ENCODE measurements at regions not wholly inside any gene's neighbourhood (a gene's known extent, or its start where the extent isn't known, plus 50 kb on each side); places are given as distances from the start of the nearest gene placed in this dataset.
A peak's percentile ranks its signal among the peaks of the same experiment; 100 is the strongest.

DNA sequence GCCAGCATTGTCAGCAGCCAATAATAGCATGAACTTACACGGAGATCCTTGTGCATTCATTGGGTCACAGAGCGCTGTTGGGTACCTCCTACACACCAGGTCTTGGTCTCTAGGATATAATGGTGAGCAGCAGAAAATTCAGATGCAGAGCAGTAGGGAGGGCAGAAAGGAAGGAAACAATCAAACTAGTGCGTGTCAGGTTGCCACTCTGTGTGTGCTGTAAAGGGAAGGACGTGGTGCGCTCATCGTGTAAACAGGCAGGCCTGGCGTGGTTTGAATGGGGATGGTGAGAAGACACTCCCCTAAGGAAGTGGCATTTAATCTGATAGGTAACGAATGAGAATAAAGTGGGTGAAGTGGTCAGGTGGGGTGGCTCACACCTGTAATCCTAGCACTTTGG is 336.4 kb downstream of the CDH26 start:
- TF ChIP-seq, protein P1, sequence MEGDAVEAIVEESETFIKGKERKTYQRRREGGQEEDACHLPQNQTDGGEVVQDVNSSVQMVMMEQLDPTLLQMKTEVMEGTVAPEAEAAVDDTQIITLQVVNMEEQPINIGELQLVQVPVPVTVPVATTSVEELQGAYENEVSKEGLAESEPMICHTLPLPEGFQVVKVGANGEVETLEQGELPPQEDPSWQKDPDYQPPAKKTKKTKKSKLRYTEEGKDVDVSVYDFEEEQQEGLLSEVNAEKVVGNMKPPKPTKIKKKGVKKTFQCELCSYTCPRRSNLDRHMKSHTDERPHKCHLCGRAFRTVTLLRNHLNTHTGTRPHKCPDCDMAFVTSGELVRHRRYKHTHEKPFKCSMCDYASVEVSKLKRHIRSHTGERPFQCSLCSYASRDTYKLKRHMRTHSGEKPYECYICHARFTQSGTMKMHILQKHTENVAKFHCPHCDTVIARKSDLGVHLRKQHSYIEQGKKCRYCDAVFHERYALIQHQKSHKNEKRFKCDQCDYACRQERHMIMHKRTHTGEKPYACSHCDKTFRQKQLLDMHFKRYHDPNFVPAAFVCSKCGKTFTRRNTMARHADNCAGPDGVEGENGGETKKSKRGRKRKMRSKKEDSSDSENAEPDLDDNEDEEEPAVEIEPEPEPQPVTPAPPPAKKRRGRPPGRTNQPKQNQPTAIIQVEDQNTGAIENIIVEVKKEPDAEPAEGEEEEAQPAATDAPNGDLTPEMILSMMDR (conservative IDR thresholded peaks at IDR 0.05), result no peak
- TF ChIP-seq ZFX (IDR thresholded peaks at IDR 0.05), result no peak
- H3K27ac ChIP-seq, result no peak overlapping the region

DNA sequence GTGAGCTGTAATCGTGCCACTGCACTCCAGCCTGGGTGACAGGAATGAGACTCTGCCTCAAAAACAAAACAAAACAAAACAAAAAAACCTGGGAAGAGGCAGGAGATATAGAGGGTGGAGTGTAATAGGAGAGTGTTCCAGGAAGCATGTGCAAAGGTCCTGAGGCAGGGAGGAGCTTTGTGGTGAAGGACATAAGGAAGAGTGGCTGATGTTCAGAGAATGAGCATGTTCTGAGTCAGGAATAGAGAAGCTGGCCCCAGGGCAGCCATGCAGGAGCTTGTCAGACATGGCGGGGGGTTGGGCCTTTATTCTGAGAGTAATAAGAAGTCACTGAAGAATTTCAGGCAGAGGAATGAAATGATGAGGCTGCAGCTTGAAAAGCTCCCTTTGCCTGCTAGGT is 337.0 kb downstream of the CDH26 start:
- TF ChIP-seq, protein P1 (conservative IDR thresholded peaks at IDR 0.05), result no peak
- TF ChIP-seq ZFX (IDR thresholded peaks at IDR 0.05), result no peak
- no peak overlapping the region for H3K27ac ChIP-seq

DNA sequence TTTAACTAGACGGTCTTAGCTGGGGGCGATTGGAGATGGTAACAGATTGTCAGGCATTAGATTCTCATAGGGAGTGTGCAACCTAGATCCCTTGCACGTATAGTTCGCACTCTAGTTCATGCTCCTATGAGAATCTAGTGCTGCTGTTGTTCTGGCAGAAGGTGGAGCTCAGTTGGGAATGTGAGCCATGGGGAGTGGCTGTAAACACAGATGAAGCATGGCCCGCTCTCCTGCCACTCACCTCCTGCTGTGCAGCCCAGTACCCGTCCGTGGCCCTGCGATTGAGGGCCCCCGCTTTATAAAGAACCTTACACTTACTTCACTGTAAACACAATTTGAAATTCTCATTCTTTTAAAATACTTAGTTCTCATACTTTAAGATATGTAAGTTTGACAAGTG is 339.4 kb downstream of the CDH26 start:
- H3K27ac ChIP-seq, result no peak overlapping the region
- no peak for TF ChIP-seq ZFX (IDR thresholded peaks at IDR 0.05)
- TF ChIP-seq, protein P1 (conservative IDR thresholded peaks at IDR 0.05), result no peak

DNA sequence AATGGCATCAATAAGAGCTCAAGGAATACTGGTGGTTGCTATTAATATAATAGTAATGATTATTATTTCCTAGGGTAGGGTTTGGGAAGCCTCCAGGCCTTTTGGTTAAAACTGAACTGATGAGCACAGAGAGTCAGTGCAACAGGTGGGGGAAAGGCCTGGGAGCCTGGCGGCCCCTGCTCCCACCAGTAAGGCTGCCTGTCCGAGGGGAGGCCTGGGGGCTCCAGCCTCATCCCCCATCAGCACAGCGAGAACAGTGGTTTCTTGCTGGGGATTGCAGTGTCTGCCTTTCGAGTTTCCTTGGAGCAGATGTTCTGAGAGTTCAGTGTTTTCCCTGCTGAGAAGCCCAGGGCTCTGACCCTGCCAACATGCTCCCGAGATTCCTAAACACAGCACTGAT is 340.4 kb downstream of the CDH26 start:
- H3K27ac ChIP-seq, result peak overlapping the region; percentile 68; the same call in 1 of the 2 replicates
- TF ChIP-seq, protein P1 (conservative IDR thresholded peaks at IDR 0.05), result no peak
- no peak for TF ChIP-seq ZFX (IDR thresholded peaks at IDR 0.05)

DNA sequence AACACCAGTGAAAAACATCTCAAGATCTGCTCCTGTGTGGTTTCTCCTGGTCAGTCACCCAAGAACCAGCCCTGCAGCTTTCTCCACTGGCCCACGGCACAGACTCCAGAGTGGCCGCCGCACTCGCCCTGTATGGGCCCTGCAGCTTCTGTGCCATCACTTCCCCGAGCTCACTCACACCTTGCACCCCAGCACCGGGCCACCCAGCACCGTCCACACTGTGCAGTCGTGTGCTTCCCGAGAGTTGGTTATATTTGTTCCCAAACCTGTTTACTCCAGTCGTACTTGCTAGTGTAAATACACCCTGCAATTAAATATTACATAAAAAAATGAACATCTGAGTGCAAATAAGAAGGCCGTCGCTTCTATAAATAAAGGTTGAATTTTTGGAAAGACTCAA is 341.7 kb downstream of the CDH26 start:
- H3K27ac ChIP-seq, result peak overlapping the region; percentile 68
- TF ChIP-seq, protein P1 (conservative IDR thresholded peaks at IDR 0.05), result no peak
- no peak for TF ChIP-seq ZFX (IDR thresholded peaks at IDR 0.05)

DNA sequence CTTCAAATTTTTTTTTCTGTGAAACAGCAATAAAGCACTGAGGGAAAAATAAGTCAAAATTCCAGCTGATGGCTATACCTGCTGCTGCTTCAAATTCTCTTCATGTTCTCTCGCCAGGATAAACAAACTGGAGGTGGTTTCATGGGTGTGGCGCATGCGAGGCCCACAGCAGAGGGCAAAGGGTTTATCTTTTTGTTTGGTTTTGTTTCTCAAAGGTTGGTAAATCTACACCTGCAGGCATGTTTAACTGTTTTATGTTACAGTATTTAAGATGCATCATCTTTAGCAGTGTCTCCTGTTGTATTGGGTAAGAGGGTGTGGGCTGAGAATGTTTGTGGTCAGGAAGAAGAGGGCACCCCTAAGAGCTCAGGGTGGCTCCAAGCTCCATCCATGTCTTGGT is 342.2 kb downstream of the CDH26 start:
- peak overlapping the region; percentile 68 for H3K27ac ChIP-seq
- TF ChIP-seq, protein P1 (conservative IDR thresholded peaks at IDR 0.05), result no peak
- no peak for TF ChIP-seq ZFX (IDR thresholded peaks at IDR 0.05)

DNA sequence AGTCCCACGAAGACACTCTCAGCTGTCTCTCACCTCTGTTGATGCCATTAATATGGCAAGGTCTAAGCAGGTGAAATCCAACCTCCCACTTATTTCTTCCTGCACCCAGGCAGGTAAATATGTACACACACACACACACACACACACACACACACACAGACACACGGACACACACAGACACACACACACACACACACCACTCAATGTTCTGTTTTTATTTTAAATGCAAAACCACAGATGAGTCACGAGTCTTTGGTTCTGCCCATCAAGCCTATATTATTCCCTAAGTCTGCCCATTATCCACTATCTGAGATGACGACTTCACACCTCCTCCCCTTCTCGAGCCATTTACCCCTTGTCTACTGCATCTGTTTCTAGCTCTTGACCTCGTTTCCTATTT is 344.7 kb downstream of the CDH26 start:
- no peak overlapping the region for H3K27ac ChIP-seq
- no peak for TF ChIP-seq ZFX (IDR thresholded peaks at IDR 0.05)
- TF ChIP-seq, protein P1 (conservative IDR thresholded peaks at IDR 0.05), result no peak
